ENCODE measurements at regions not wholly inside any gene's neighbourhood (a gene's known extent, or its start where the extent isn't known, plus 50 kb on each side); places are given as distances from the start of the nearest gene placed in this dataset.

DNA sequence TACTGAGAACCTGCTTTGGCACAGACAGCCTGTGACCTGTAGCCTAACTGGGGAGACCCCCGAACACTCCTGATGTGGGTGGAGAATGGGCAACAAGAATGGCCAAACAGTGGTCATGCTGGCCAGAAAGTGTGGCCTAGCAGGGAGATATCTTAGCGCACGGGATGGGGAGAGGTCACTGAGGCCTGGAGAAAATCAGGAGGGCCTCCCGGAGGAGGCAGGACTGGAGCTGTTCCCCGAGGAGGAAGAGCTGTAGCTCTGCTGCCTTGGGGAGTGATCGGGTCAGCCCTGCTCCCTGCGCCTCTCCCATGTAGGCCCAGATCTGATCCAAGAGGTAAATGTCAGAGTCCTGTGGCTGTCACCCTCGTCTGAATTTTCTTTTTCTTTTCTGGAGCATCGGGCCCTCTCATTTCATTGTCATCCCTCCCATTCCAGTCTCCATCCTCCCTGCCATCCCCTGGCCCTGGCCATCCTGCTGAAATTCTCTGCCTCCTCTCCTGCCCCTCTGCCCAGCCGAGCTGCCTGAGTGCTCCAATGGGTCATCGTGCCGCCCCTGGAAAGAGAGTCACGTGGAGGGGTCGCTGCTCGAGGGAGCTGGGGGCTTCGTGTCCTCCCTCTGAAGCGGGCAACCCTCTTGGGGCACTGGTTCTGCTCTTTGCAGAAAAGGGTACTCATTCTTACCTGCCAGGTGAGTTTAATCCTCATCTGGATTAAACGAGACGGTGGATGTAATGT, 242.9 kb downstream of the HAUS1 start:
- Histone ChIP-seq H4K20me1 (ENCODE audit: control insufficient read depth, insufficient read depth, low read length, poor library complexity, severe bottlenecking) (no peaks in the 10 kb centered on the region), H3K27me3 (replicated peaks in 1 of 4; ENCODE audit: control extremely low read depth in 1 of 4, control insufficient read depth in 3 of 4, insufficient read depth in 4 of 4, low read length in 3 of 4) (no peaks in the 10 kb centered on the region), H3K27ac (ENCODE audit: low read length in 2 of 2) (no peak overlapping the region), H3K79me2 (ENCODE audit: control insufficient read depth, insufficient read depth, low read length) (no peaks in the 10 kb centered on the region), H3K4me1 (ENCODE audit: control insufficient read depth in 2 of 2, insufficient read depth in 2 of 2, low read length in 2 of 2) (peaks cover 31 to 38% of the 10 kb centered on the region in 2 donors), H3K9me3 (ENCODE audit: control extremely low read depth in 1 of 3, control insufficient read depth in 2 of 3, insufficient read depth in 1 of 3, low read length in 2 of 3) (peaks cover 0 to 4% (median 0%) of the 10 kb centered on the region in 3 donors), H3K9ac (ENCODE audit: low read length) (no peak overlapping the region), H2AFZ (ENCODE audit: insufficient read depth, low read depth, low read length, poor library complexity, severe bottlenecking) (no peak overlapping the region), H3K4me3 (ENCODE audit: control extremely low read depth in 1 of 5, extremely low read depth in 1 of 5, insufficient read depth in 1 of 5, low read depth in 2 of 5, low read length in 4 of 5) (no peak overlapping the region), H3K4me2 (replicated peaks; ENCODE audit: low read depth, low read length, poor library complexity, severe bottlenecking) (no peak overlapping the region), H3K36me3 (replicated peaks in 1 of 2; ENCODE audit: control extremely low read depth in 1 of 2, control insufficient read depth in 1 of 2, extremely low read depth in 1 of 2, insufficient read depth in 2 of 2, low read length in 1 of 2) (no peaks in the 10 kb centered on the region)
- TF ChIP-seq, protein P1, sequence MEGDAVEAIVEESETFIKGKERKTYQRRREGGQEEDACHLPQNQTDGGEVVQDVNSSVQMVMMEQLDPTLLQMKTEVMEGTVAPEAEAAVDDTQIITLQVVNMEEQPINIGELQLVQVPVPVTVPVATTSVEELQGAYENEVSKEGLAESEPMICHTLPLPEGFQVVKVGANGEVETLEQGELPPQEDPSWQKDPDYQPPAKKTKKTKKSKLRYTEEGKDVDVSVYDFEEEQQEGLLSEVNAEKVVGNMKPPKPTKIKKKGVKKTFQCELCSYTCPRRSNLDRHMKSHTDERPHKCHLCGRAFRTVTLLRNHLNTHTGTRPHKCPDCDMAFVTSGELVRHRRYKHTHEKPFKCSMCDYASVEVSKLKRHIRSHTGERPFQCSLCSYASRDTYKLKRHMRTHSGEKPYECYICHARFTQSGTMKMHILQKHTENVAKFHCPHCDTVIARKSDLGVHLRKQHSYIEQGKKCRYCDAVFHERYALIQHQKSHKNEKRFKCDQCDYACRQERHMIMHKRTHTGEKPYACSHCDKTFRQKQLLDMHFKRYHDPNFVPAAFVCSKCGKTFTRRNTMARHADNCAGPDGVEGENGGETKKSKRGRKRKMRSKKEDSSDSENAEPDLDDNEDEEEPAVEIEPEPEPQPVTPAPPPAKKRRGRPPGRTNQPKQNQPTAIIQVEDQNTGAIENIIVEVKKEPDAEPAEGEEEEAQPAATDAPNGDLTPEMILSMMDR (IDR thresholded peaks at IDR 0.05) = no peak
- no peak for TF ChIP-seq EZH2 (IDR thresholded peaks at IDR 0.05; ENCODE audit: borderline replicate concordance, insufficient read depth, low read depth, low read length, poor library complexity, severe bottlenecking)
- H3K4me3 Mint-ChIP-seq = no peak overlapping the region
- H3K27me3 Mint-ChIP-seq = no peaks in the 10 kb centered on the region
- H3K4me1 Mint-ChIP-seq = peaks cover 28% of the 10 kb centered on the region
- POLR2A ChIA-PET = no interaction called here
- intact Hi-C loops (cut with micrococcal nuclease) = no loop called here
- H3K27ac Mint-ChIP-seq = no peak overlapping the region
- WGBS (ENCODE audit: insufficient coverage) = 93% methylated on average over 19 of the region's 19 CpGs
- H3K9me3 Mint-ChIP-seq (ENCODE audit: insufficient read depth) = no peaks in the 10 kb centered on the region
- no peak for DNase-seq
- no peak for ATAC-seq (ENCODE audit: low read depth)
- CTCF ChIA-PET = no interaction called here

DNA sequence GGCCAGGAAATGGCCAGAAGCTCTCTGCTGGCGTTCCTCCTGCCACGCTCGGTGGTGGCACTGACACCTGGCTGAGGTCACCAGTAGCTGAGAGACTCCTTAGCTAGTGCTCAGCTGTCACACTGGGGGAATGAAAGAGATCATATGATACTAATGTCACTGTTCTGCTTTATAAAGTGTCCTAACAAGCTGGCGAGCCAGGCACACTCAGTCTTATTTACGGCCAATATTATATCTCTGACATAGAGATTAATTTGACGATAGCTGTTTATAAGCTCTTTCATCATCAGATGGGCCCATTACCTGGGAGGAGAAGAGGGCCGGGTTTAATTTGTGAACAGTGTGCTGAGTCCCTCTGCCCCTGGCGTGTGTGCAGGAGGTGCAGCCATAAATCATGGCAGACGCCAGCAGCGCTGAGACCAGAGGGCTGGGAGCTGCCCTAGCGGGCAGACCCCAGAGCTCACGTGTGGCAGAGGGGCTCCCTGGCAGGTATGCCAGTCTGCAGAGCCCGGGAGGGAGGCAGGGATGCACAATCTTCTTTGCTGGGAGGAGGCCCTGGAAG, 246.5 kb downstream of the HAUS1 start:
- H3K4me3 ChIP-seq (ENCODE audit: control extremely low read depth in 1 of 5, extremely low read depth in 1 of 5, insufficient read depth in 1 of 5, low read depth in 2 of 5, low read length in 4 of 5) = no peak overlapping the region
- no peak for TF ChIP-seq EZH2 (IDR thresholded peaks at IDR 0.05; ENCODE audit: borderline replicate concordance, insufficient read depth, low read depth, low read length, poor library complexity, severe bottlenecking)
- TF ChIP-seq, protein P1 (IDR thresholded peaks at IDR 0.05) = no peak
- POLR2A ChIA-PET = no interaction called here
- no peaks in the 10 kb centered on the region for H3K27me3 ChIP-seq (replicated peaks in 1 of 4; ENCODE audit: control extremely low read depth in 1 of 4, control insufficient read depth in 3 of 4, insufficient read depth in 4 of 4, low read length in 3 of 4)
- H3K4me1 Mint-ChIP-seq = peaks cover 9% of the 10 kb centered on the region
- H3K9ac ChIP-seq (ENCODE audit: low read length) = no peak overlapping the region
- H3K9me3 Mint-ChIP-seq (ENCODE audit: insufficient read depth) = no peaks in the 10 kb centered on the region
- DNase-seq (no peak), ATAC-seq (ENCODE audit: low read depth) (no peak)
- 76% methylated on average over 12 of the region's 13 CpGs for WGBS (ENCODE audit: insufficient coverage)
- H3K36me3 ChIP-seq (replicated peaks in 1 of 2; ENCODE audit: control extremely low read depth in 1 of 2, control insufficient read depth in 1 of 2, extremely low read depth in 1 of 2, insufficient read depth in 2 of 2, low read length in 1 of 2) = no peaks in the 10 kb centered on the region
- CTCF ChIA-PET = no interaction called here
- H3K27ac ChIP-seq (ENCODE audit: low read length in 2 of 2) = no peak overlapping the region
- no peaks in the 10 kb centered on the region for H3K9me3 ChIP-seq (ENCODE audit: control extremely low read depth in 1 of 3, control insufficient read depth in 2 of 3, insufficient read depth in 1 of 3, low read length in 2 of 3)
- no peak overlapping the region for H3K4me3 Mint-ChIP-seq
- no peak overlapping the region for H3K27ac Mint-ChIP-seq
- no peaks in the 10 kb centered on the region for H3K79me2 ChIP-seq (ENCODE audit: control insufficient read depth, insufficient read depth, low read length)
- peaks cover 9 to 13% of the 10 kb centered on the region in 2 donors for H3K4me1 ChIP-seq (ENCODE audit: control insufficient read depth in 2 of 2, insufficient read depth in 2 of 2, low read length in 2 of 2)
- H3K4me2 ChIP-seq (replicated peaks; ENCODE audit: low read depth, low read length, poor library complexity, severe bottlenecking) = no peak overlapping the region
- no peaks in the 10 kb centered on the region for H3K27me3 Mint-ChIP-seq
- intact Hi-C loops (cut with micrococcal nuclease) = no loop called here
- no peaks in the 10 kb centered on the region for H4K20me1 ChIP-seq (ENCODE audit: control insufficient read depth, insufficient read depth, low read length, poor library complexity, severe bottlenecking)
- H2AFZ ChIP-seq (ENCODE audit: insufficient read depth, low read depth, low read length, poor library complexity, severe bottlenecking) = no peak overlapping the region

Data from B cell (primary cell).